ENCODE measurements at regions not wholly inside any gene's neighbourhood (a gene's known extent, or its start where the extent isn't known, plus 50 kb on each side); places are given as distances from the start of the nearest gene placed in this dataset.

DNA sequence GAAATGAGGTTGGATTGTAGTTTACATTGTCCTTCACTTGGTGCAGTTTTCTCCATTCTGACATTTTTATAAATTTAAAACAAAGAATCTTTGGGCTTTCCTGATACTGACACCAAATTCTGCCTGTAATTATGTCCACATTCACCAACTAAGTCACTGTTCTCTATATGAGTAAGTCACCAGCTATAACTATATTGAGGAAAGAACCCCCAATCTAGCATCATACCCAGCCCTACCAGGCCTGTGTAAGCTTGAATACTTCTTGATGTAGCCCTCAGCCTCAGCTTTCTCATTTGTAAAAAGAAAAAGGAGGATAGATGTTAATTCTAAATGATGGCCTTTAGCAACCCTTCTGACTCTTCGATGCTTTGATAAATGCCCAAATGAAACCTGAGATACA, 112.7 kb upstream of the FST start:
- no peak overlapping the region for H3K27ac Mint-ChIP-seq
- peaks cover 13% of the 10 kb centered on the region for H3K27me3 Mint-ChIP-seq
- no peaks in the 10 kb centered on the region for H3K36me3 Mint-ChIP-seq (ENCODE audit: low read depth)
- no peaks in the 10 kb centered on the region for H3K9me3 Mint-ChIP-seq
- H3K4me3 Mint-ChIP-seq: no peak overlapping the region
- H3K4me1 Mint-ChIP-seq (ENCODE audit: low read depth): no peaks in the 10 kb centered on the region

DNA sequence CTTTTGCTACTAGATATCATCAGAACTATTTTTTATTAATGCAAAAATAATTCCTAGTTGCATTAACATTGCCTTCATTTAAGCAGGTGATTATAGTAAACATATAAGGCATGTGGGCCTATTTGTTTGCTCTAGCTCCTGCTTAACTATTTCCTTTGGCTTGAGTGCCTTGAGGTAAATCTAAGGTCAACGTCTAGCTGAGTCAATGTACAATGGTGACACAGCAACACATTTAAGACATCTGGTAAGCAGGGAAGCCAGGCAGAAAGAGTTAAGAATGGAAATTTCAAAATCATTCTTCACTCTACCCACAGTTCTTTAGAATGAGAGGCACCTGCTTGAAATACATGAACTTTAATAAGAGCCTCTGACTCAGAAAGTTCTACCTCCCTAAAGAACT, 111.9 kb upstream of the FST start:
- no peak overlapping the region for H3K4me3 Mint-ChIP-seq
- H3K36me3 Mint-ChIP-seq (ENCODE audit: low read depth): no peaks in the 10 kb centered on the region
- peaks cover 13% of the 10 kb centered on the region for H3K27me3 Mint-ChIP-seq
- H3K27ac Mint-ChIP-seq: no peak overlapping the region
- no peaks in the 10 kb centered on the region for H3K4me1 Mint-ChIP-seq (ENCODE audit: low read depth)
- H3K9me3 Mint-ChIP-seq: no peaks in the 10 kb centered on the region

DNA sequence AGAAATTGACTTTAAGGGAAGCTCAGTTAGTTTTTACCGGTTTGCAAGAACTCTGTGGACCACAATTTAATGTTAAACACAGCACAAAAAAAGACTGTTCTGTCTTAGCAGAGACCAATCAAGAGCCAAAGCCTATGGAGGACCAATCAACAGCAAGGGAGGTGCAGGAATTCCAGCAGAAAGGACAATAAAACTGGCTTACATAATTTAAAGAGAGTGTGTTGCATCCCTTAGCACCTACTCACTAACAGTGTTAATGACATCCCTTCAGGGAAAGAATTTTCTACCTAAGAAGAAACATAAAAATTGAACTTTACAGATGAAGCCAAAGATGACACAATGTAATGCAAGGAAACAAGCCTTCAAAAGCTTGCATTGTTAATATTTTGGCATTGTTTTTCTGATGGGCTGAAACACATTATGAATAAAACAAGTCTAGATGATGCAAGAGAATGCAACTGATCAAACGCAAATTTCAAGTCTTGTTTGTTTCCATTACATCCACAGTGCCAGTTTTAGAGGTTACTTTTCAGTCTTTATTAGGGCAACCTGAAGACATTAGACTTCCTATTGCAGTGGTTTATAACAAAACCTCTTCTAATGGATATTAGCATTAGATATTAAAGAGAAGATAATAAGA, 111.3 kb upstream of the FST start:
- Mint-ChIP-seq H3K4me1 (ENCODE audit: low read depth) (peaks cover 4% of the 10 kb centered on the region), H3K36me3 (ENCODE audit: low read depth) (no peaks in the 10 kb centered on the region), H3K9me3 (no peaks in the 10 kb centered on the region), H3K27me3 (peaks cover 13% of the 10 kb centered on the region), H3K4me3 (no peak overlapping the region), H3K27ac (no peak overlapping the region)

DNA sequence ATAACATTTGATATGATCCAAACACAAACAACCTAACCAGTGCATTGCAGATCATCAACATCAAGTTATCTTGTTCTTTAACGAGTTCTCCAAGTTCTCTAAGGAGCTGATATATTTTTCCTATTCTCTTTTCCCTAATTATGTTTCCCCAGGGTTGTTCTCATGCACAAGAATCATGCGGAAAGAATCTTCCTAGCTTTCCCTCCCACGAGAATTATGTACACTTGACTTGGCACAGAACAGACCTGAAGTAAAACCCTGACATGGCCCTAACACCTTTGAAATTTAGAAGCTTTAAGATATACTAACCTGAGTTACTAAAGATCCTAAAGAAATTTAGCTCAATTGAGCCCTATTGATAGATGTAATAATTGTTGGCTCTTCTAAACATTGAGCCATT, 110.7 kb upstream of the FST start:
- no peaks in the 10 kb centered on the region for H3K36me3 Mint-ChIP-seq (ENCODE audit: low read depth)
- no peak overlapping the region for H3K4me3 Mint-ChIP-seq
- no peaks in the 10 kb centered on the region for H3K9me3 Mint-ChIP-seq
- peaks cover 4% of the 10 kb centered on the region for H3K4me1 Mint-ChIP-seq (ENCODE audit: low read depth)
- H3K27me3 Mint-ChIP-seq: peaks cover 13% of the 10 kb centered on the region
- H3K27ac Mint-ChIP-seq: no peak overlapping the region

DNA sequence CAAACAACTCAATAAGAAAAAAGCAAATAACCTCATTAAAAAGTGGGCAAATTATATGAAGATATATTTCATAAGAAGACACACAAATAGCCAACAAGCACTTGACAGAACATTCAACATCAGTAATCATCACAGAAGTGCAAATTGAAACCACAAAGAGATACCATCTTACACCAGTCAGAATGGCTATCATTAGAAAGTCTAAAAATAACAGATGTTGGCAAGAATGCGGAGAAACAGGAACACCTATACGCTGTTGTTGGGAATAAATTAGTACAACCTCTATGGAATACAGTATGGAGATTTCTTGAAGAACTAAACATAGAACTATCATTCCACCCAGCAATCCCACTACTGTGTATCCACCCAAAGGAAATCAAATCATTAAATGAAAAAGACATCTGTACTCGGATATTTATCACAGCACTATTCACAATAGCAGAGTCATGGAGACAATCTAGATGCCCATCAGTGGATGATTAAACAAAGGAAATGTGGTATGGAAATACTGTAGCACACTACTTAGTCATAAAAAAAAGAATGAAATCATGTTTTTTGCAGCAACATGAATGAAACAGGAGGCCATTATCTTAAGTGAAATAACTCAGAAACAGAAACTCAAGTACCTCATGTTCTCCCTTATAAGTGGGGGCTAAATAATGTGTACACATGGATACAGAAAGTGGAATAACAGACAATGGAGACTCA, 106.8 kb upstream of the FST start:
- Mint-ChIP-seq H3K9me3 (peaks cover 5% of the 10 kb centered on the region), H3K4me1 (ENCODE audit: low read depth) (peaks cover 16% of the 10 kb centered on the region), H3K27ac (no peak overlapping the region)

DNA sequence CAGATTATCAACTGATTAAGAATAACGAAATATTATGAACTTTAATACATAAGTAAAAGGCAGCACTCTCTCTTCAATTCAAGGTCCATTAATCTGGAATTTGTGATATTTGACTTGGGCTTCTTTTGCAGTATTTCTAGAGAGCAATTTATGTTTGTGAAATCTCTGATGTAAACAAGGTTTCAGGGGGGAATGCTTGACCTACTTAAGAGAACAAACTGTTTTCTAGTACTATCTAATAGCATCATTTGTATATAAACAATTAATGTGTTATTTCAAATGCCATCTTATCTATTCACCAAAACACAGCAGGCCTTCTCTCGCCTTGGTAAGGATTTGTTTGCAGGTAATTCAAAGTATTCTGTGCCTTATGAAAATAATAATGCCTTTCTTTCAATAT, 103.6 kb upstream of the FST start:
- Mint-ChIP-seq H3K27me3 (peaks cover 20% of the 10 kb centered on the region), H3K9me3 (peaks cover 5% of the 10 kb centered on the region), H3K27ac (peak overlapping the region; percentile 27), H3K4me1 (ENCODE audit: low read depth) (peaks cover 16% of the 10 kb centered on the region), H3K4me3 (no peak overlapping the region), H3K36me3 (ENCODE audit: low read depth) (no peaks in the 10 kb centered on the region)

More for the DNA sequence above, 106.8 kb upstream of the FST start:
- H3K36me3 Mint-ChIP-seq (ENCODE audit: low read depth): no peaks in the 10 kb centered on the region
- no peak overlapping the region for H3K4me3 Mint-ChIP-seq
- peaks cover 25% of the 10 kb centered on the region for H3K27me3 Mint-ChIP-seq

DNA sequence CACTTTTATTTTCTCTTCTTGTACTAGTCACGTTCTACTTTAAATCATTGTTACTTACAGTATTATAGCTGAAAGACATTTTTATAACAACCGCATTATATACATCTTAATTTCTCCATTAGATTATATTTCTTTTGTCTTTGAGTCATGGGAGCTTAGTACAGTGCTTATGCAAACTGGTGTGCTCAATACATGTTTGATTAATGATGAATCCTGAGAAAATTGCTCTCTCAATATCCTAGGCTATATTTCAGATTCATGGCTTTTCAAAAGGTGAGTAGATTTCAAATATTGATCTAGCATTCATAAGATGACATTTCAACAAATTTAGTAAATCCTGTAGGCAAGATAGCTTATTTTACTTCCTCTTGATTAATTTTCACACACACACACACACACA, 102.2 kb upstream of the FST start:
- H3K27ac Mint-ChIP-seq: no peak overlapping the region
- no peak overlapping the region for H3K4me3 Mint-ChIP-seq
- peaks cover 5% of the 10 kb centered on the region for H3K9me3 Mint-ChIP-seq
- peaks cover 21% of the 10 kb centered on the region for H3K27me3 Mint-ChIP-seq
- H3K4me1 Mint-ChIP-seq (ENCODE audit: low read depth): peaks cover 16% of the 10 kb centered on the region
- no peaks in the 10 kb centered on the region for H3K36me3 Mint-ChIP-seq (ENCODE audit: low read depth)

DNA sequence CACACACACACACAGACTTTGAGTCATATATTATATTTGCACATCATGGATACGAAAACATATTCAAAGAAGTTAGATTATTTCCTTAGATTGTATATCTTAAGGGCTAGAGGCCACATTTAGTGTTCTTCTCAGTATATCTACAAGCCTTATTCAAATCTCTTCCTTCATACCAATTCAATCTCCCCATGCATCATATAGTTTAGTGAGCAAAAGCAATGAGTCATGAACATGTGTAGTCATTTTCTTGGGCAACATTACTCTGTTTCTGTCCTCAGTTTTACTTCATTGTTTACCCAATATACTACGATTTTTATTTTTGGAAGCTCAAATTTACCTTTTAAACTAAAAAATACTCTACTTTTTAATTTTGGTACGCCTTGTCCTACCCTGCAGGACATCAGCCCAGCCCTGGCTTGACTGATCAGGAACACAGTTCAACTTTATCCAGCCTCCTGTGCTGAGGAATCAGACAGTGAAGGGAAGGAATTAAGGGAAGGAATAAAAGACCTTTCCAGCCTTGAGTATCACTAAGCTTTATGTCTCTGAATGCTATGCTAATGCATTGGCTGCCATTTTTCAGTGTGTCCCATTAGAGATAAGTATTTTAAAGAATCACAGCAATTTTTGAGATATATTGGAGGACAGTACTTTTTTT, 101.7 kb upstream of the FST start:
- Mint-ChIP-seq H3K27me3 (peaks cover 21% of the 10 kb centered on the region), H3K4me1 (ENCODE audit: low read depth) (peaks cover 15% of the 10 kb centered on the region), H3K36me3 (ENCODE audit: low read depth) (no peaks in the 10 kb centered on the region), H3K27ac (no peak overlapping the region), H3K9me3 (peaks cover 5% of the 10 kb centered on the region), H3K4me3 (no peak overlapping the region)

DNA sequence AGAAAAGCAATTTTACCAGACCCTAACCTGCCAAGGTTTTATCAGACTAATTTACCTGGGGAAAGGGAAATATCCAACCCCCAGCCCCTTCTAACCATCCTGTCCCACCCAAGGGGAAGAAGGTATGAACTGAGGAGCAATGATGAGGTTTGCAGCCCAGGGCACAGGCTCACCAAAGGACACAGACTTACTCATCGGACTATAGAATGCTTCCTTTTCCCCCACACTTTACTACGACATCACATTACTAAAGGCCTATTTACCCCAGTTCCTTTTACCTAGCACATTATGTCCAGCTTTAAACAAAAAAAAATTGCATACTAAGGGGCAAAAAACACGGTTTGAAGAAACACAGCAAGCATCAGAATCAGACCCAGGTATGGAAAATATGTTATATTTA, 94.1 kb upstream of the FST start:
- no peak overlapping the region for H3K4me3 Mint-ChIP-seq
- no peaks in the 10 kb centered on the region for H3K4me1 Mint-ChIP-seq (ENCODE audit: low read depth)
- no peaks in the 10 kb centered on the region for H3K36me3 Mint-ChIP-seq (ENCODE audit: low read depth)
- H3K9me3 Mint-ChIP-seq: peaks cover 17% of the 10 kb centered on the region
- H3K27ac Mint-ChIP-seq: no peak overlapping the region
- peaks cover 8% of the 10 kb centered on the region for H3K27me3 Mint-ChIP-seq

DNA sequence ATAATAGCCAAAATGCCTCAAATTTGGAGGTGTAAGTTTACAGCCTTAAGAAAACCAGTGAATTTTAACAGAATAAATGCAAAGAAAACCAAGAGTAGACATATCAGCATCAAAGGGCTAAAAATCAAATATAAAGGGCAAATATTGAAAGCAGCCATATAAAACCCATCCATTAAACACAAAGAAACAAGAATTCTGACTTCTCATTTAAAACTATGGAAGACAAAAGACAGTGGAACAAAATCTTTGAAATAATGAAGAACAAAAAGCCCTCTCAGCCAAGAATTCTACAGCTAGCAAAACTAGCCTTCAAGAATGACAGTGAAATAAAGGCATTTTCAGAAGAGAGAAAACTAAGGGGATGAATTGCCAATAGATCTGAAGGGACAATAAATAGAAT, 91.3 kb upstream of the FST start:
- Mint-ChIP-seq H3K9me3 (peaks cover 17% of the 10 kb centered on the region), H3K36me3 (ENCODE audit: low read depth) (no peaks in the 10 kb centered on the region), H3K27me3 (peaks cover 4% of the 10 kb centered on the region), H3K27ac (no peak overlapping the region), H3K4me3 (no peak overlapping the region), H3K4me1 (ENCODE audit: low read depth) (no peaks in the 10 kb centered on the region)

DNA sequence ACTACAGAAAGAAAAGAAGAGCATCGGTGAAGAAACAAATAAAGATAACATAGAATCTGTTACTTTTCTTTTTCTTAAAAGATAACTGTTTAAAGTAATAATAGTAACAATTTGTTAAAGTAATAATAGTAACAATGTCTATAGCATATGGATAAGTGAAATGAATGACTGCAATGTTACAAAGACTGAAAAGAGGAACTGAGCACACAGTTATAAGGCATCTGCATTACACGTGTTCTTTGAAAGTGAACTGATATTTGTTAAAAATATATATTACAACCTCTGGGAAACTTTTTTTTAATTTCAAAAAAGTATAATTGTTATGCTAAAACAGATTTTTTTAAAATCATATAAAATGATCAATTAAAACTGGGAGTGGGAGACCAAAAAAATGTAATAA, 88.4 kb upstream of the FST start:
- Mint-ChIP-seq H3K4me3 (no peak overlapping the region), H3K4me1 (ENCODE audit: low read depth) (no peaks in the 10 kb centered on the region), H3K9me3 (peaks cover 17% of the 10 kb centered on the region), H3K27ac (no peak overlapping the region), H3K36me3 (ENCODE audit: low read depth) (no peaks in the 10 kb centered on the region), H3K27me3 (peaks cover 4% of the 10 kb centered on the region)

DNA sequence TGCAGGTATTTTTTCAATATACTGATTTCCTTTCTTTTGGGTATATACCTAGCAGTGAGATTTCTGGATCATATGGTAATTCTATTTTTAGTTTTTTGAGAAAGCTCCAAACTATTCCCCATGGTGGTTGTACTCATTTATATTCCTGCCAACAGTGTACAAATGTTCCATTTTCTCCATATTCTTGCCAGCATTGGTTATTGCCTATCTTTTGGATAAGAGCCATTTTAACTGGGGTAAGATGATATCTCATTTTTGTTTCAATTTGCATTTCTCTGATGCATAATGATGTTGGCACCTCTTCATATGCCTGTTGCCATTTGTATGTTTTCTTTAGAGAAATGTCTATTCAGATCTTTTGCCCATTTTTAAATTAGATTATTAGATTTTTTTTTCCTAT, 85.6 kb upstream of the FST start:
- no peaks in the 10 kb centered on the region for H3K27me3 Mint-ChIP-seq
- no peak overlapping the region for H3K4me3 Mint-ChIP-seq
- H3K36me3 Mint-ChIP-seq (ENCODE audit: low read depth): no peaks in the 10 kb centered on the region
- no peak overlapping the region for H3K27ac Mint-ChIP-seq
- no peaks in the 10 kb centered on the region for H3K4me1 Mint-ChIP-seq (ENCODE audit: low read depth)
- H3K9me3 Mint-ChIP-seq: peaks cover under 1% of the 10 kb centered on the region

DNA sequence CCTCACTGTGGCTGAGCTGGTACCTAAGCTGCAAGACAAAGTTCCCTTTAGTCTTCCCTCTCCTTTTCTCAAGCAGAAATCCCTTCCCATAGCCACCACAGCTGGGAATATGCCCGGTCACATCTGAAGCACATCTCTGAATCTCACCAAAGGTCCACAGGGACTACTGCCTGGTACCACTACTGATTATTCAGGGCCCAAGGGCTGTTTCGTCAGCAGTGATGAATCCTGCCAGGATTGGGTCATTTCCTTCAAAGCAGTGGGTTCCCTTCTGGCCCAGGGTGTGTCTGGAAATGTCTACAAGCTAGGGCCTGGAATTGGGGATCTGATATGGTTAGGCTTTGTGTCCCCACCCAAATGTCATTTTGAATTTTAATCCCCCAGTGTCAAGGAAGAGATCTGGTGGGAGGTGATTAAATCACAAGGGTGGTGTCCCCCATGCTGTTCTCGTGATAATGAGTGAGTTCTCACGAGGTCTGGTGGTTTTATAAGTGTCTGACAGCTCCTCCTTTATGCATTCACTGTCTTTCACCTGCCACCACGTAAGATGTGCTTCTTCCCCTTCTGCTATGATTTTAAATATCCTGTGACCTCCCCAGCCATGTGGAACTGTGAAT, 83.2 kb upstream of the FST start:
- H3K36me3 Mint-ChIP-seq (ENCODE audit: low read depth): no peaks in the 10 kb centered on the region
- no peaks in the 10 kb centered on the region for H3K9me3 Mint-ChIP-seq
- no peak overlapping the region for H3K27ac Mint-ChIP-seq
- H3K4me3 Mint-ChIP-seq: no peak overlapping the region
- peaks cover 7% of the 10 kb centered on the region for H3K27me3 Mint-ChIP-seq
- H3K4me1 Mint-ChIP-seq (ENCODE audit: low read depth): no peaks in the 10 kb centered on the region

DNA sequence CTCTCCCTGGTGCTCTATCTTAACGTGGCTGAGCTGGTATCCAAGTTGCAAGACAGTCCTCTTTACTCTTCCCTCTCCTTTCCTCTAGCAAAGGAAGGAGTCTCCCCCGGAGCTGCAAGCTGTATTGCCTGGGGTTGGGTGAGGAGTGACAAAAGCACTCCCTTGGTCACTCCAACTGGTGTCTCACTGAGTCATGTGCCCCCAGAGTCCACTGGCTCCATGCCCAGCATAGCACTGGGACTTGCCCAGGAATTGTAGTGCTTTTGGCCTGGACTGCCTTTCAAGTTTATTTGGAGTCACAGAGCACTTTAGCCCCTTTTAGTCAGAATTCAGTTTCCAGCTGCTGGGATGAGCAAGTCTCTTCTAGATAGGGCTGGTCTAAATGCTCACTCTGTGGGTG, 82.6 kb upstream of the FST start:
- Mint-ChIP-seq H3K9me3 (no peaks in the 10 kb centered on the region), H3K36me3 (ENCODE audit: low read depth) (no peaks in the 10 kb centered on the region), H3K4me1 (ENCODE audit: low read depth) (no peaks in the 10 kb centered on the region), H3K27me3 (peaks cover 8% of the 10 kb centered on the region), H3K27ac (no peak overlapping the region), H3K4me3 (no peak overlapping the region)

DNA sequence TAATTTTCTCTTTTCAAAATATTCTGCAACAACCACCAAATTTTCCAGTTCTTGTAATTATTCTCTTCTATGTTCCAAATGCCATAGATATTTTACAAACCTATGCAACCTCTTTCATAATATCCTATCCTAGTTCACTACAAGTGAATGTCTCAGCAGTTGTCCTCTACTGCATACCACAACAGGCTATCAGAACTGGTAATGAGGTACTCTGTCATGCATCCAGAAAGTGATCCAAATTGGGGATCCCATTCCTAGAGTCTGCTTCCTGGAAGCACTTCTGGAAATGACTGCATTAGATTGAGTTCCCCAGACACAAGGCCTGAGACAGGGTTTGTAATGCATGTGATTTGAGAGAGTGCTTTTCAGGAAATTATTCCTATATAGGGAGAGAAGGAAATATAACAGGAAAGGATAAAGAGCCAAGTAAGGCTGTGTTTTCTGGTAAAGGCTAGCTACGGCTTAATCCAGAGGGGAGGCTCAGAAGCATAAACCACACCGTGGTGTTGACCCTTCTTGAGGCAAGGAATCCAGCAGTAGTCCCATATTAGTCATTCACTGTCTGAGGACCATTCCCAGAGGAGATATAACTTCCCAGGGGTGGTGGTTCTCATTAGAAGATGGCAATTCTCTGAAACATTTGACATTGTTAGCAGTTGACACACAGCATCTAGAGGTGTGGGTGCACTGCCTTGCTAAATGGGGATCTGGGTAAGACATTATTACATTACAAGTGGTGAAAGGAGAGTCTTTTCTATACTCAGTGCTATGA, 80.3 kb upstream of the FST start:
- H3K4me1 Mint-ChIP-seq (ENCODE audit: low read depth): no peaks in the 10 kb centered on the region
- no peak overlapping the region for H3K27ac Mint-ChIP-seq
- H3K9me3 Mint-ChIP-seq: no peaks in the 10 kb centered on the region
- H3K4me3 Mint-ChIP-seq: no peak overlapping the region
- H3K36me3 Mint-ChIP-seq (ENCODE audit: low read depth): no peaks in the 10 kb centered on the region
- H3K27me3 Mint-ChIP-seq: peaks cover 8% of the 10 kb centered on the region
